GM19455 (cell line): ENCODE measurements at regions not wholly inside any gene's neighbourhood (a gene's known extent, or its start where the extent isn't known, plus 50 kb on each side); places are given as distances from the start of the nearest gene placed in this dataset.
"Not testable (repeated sequence)": the region's sequence is repeated elsewhere in the genome, so short reads cannot be mapped to it uniquely, and the experiment has no call there.

Source experiments
- ATAC-seq: cut with Tn5 transposase; IDR thresholded peaks from one replicate; pipeline ENCODE4 v1.9.1; 2021; ENCODE audit not compliant: unreplicated experiment

- no peak for ATAC-seq
Measured at GRCh38 chr1:212155219-212155618, 119.7 kb downstream of the DTL start.

GRCh38 chr1:212157252-212157651, 121.7 kb downstream of the DTL start:
- no peak for ATAC-seq

GRCh38 chr1:212158912-212159796, 123.6 kb downstream of the DTL start:
- no peak for ATAC-seq

GRCh38 chr1:212161231-212161781, 123.9 kb upstream of the PPP2R5A start:
- ATAC-seq: no peak

GRCh38 chr1:212162635-212163034, 122.6 kb upstream of the PPP2R5A start:
- ATAC-seq: no peak

GRCh38 chr1:212164095-212164872, 120.9 kb upstream of the PPP2R5A start:
- no peak for ATAC-seq

- no peak for ATAC-seq
Measured at GRCh38 chr1:212166244-212166643, 119.0 kb upstream of the PPP2R5A start.

- no peak for ATAC-seq
Measured at GRCh38 chr1:212166644-212167043, 118.6 kb upstream of the PPP2R5A start.

- ATAC-seq: no peak
Measured at GRCh38 chr1:212167098-212167497, 118.1 kb upstream of the PPP2R5A start.

GRCh38 chr1:212173567-212173966, 111.6 kb upstream of the PPP2R5A start:
- ATAC-seq: no peak

GRCh38 chr1:212174295-212174694, 110.9 kb upstream of the PPP2R5A start:
- ATAC-seq: not testable (repeated sequence)

GRCh38 chr1:212177542-212177941, 107.7 kb upstream of the PPP2R5A start:
- no peak for ATAC-seq

GRCh38 chr1:212178851-212179250, 106.4 kb upstream of the PPP2R5A start:
- no peak for ATAC-seq

GRCh38 chr1:212179394-212180076, 105.7 kb upstream of the PPP2R5A start:
- ATAC-seq: no peak

- ATAC-seq: no peak
Measured at GRCh38 chr1:212181015-212181882, 104.0 kb upstream of the PPP2R5A start.

- ATAC-seq: no peak
Measured at GRCh38 chr1:212182171-212182570, 103.0 kb upstream of the PPP2R5A start.

GRCh38 chr1:212182579-212182978, 102.6 kb upstream of the PPP2R5A start:
- no peak for ATAC-seq

- ATAC-seq: peak; percentile 97
Measured at GRCh38 chr1:212186427-212187207, 98.6 kb upstream of the PPP2R5A start.

- no peak for ATAC-seq
Measured at GRCh38 chr1:212188599-212189351, 96.4 kb upstream of the PPP2R5A start.
